HG03378 (cell line): ENCODE measurements at regions not wholly inside any gene's neighbourhood (a gene's known extent, or its start where the extent isn't known, plus 50 kb on each side); places are given as distances from the start of the nearest gene placed in this dataset.

Source experiments
- ATAC-seq: cut with Tn5 transposase; IDR thresholded peaks from one replicate; pipeline ENCODE4 v1.9.1; 2021; ENCODE audit warnings: mild to moderate bottlenecking, moderate library complexity; ENCODE audit not compliant: unreplicated experiment

GRCh38 chr3:161555320-161555719 is 58.7 kb downstream of the OTOL1 start:
- ATAC-seq: no peak

DNA sequence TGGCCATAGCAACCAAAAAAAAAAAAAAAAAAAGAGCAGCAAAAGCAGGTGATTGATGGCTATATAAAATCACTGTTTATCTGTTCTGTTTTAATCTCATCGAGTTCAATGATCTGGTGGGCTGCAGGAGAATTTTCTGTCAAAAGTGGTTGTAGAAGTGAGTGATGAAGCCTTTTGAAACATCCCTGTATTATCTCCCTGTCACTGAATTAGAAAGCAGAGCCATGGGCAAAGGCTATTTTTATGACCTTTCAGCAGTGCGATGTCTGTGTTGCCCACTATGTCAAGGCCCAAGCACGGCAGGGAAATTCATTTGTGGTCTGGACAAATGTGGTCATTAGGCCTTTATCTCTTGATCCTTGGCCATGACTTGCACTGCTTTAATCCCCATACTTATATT is 59.9 kb downstream of the OTOL1 start:
- no peak for ATAC-seq

GRCh38 chr3:161556941-161557340 is 60.3 kb downstream of the OTOL1 start:
- ATAC-seq: no peak

GRCh38 chr3:161557445-161558150 is 61.0 kb downstream of the OTOL1 start:
- ATAC-seq: no peak

DNA sequence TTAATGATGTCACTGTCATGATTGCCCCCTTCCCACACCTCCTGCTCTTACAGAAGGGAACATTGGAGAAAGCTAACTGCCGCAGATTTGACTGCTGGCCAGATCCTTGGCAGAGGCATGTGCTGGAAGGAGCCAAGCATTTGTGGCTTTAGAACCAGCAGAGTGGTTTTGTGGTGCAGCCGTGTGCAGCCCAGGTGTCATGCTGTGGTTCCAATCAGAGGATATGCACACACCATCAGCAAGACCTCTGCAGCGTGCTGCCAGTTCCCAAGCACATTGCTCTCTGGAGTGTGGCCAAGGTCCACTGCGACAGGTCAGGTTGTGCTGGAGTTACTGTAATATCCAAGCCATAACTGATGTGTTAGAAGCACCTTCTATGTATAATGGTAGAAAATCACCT is 61.6 kb downstream of the OTOL1 start:
- no peak for ATAC-seq

DNA sequence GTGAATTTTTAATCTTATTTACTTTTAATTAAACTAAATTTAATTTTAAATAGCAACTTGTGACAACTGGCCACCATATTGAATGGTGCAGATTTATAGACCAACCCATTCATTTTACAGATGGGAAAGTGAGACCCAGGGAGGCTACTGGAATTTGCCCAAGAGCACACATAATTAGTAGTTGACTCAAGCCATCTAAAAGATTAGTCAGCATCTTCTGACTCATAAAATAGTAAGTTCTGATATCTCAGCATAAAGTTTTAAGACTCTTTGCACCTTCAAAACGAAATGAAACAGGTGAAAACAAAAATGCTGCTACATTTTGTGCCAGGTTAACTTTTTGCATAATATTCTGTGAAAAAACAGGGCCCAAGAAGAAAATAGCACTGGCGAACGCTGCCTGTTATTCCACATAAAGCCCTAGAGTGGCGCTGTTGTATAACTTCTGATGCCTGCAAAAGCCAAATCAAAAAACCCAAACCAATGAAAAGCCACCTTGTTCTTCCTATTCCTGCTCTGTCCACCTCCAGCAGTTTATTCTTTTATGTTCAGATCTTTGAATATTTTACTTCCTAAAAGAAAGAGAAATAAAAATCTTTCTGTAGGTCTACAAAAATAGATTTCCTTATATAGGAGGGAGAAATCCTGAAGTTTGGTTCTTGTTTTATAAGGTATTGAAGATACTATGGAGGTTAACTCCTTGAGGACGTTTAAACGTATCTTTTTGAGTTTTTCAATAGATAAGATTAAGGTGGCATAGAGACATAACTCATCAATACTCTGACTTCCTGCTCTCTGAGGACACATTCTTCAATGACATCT is 62.8 kb downstream of the OTOL1 start:
- ATAC-seq: no peak

- ATAC-seq: peak; percentile 53
These were observed 63.5 kb downstream of the OTOL1 start for GRCh38 chr3:161560008-161560637.

DNA sequence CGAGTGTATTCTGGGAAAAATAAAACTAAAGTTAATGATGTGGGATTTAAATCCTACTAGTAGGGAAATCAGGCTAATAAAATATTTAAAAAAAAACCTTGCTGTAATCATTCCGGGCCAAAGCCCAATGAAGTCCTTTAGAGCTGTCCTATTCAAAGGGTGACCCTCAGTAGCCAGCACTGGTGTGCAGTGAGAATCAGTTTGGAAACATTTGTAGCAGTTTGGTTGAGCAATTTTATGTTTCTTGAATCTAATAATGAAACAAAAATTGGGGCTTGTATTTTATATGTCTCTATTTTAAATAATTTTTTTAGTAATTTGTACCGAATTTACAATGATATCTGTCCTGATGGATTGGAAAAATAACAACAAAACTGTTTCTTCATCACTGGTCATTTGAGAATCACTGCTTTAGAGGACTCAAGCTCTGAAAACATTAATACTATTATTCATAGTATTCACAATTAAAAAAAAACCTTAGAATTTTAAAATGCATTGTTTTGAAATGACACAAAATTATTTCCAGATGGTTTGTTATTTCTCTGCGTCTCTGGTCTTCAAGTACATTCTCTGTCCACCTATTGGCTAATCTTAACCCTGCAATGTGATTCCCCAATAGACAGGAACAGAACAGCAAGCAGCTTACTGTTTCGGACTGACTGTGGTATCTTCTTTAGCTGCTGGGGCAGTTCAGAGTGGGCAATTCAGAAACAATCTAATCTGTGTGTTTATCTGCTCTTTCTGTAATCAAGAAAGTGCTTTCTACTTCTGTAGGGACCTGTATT is 71.2 kb downstream of the OTOL1 start:
- no peak for ATAC-seq

DNA sequence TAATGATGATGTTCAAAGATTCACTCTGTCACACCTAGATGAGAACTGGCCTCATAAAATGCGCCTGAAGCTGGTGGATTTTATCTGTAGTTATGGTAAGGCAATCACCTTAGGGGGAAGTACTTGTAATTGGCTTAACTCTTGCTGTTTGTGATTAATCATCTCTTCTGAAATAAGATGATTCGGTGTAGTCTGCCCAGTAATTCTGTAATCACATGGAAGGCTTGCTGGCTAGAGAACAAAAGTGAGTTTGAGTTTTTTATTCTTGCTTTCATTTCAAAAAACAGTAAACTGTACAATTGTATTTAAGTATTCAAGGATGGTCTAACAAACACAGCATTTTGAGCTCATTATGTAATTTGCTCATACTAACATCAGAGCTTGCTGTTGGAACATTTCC is 72.1 kb downstream of the OTOL1 start:
- ATAC-seq: no peak

- no peak for ATAC-seq
These were observed 75.3 kb downstream of the OTOL1 start for GRCh38 chr3:161571951-161572350.

DNA sequence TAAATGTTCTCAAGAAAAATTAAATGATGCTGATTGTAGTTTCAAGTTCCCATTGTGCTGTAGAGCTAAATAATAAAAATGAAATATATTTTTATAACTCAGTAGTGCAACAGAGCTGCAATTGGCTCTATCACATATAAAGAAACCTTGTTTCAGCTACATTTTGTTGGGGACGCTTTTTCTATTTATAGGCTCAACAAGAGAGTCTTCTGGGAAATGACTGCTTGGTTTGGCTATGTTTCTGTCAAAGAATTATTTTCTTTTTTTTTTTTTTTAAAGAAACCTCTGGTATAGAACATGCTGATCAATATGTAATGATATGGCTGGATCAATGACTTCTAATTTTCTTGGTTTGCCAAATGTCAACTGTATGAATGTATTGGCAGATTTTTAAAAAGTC is 76.5 kb downstream of the OTOL1 start:
- ATAC-seq: no peak

- no peak for ATAC-seq
These were observed 79.3 kb downstream of the OTOL1 start for GRCh38 chr3:161575901-161576300.

- no peak for ATAC-seq
These were observed 79.7 kb downstream of the OTOL1 start for GRCh38 chr3:161576311-161576710.

- ATAC-seq: no peak
These were observed 80.3 kb downstream of the OTOL1 start for GRCh38 chr3:161576714-161577510.

GRCh38 chr3:161577662-161578061 is 81.1 kb downstream of the OTOL1 start:
- ATAC-seq: no peak

DNA sequence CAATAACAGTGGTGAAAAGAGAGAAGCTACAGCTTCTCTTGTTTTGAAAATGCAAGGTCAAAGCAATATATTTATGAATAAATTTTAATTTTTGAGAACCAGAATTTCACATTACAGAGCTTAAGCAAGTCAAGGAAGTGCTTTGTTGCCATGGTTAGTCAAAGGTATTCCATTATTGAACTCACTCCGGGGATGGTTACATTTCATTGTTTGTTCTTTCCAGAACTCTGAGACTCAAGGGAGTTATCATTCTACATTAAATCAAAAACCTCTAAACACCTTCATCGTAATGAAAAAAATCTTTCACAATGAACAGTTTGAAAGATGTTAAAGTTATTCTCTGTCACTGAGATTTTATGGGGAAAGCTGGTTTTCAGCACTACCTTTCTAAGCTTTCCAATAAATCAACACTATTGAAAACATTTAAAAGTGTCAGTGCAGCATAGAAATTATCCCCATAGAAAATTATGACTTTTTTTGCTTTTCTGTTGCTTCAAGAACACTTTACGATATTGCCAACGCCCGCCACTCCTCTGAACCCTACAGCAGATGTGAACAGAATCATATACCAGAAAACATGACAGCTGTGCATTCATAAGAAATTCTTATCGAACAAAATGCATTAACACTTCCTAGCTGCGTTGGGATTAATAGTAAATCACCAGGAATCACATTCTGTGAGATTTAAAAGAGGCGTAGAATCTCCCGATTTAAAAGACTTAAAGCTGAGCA is 83.0 kb downstream of the OTOL1 start:
- no peak for ATAC-seq

GRCh38 chr3:161585922-161586321 is 89.3 kb downstream of the OTOL1 start:
- no peak for ATAC-seq

DNA sequence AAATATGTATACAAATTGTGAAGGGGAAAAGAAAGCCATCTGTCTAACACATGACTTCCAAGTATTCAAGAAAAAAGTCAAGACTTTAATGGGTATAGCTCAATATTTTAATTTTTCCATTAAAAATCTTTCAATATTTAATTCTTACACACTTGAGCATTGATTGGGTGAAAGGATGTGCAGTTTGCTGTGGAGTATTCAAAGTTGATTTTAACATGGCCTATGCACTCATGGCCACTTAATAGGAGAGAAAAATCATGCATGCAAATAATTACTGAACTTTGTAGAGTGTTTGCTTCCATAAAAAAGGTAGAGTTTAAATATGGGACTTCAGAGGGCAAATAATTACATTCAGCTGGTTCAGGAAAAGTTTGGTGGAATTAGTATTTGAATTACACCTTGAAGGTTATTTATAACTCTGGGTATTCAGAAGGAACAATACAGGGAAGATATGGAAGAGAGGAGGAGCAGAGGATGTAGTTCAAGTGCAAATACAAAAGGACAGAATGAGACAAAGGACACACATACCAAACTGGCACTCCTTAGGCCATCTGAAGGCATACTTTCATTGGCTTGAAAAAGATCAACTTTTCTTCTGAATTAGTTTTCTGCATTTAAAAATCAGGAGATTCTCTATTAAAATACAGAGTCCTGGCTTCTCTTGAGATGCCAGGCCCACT is 90.1 kb downstream of the OTOL1 start:
- ATAC-seq: no peak

DNA sequence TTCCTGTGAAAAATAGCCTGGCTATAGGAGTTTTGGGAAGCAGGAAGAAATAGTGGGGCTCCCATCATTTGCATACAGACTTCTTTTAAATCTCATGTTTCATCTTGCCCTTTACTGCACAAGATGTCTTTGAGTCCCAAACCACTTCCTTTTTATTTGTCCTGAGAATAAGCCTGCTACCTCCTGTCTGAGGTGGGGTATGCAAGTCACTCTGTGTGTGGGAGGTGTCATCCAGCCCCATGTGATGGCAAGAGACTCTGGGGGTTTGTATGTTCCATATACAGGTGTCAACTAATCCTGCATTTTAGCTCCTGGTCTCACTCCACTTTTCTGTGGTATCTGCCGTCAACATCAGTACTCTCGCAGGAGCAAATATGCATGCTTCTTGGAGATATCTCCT is 102.0 kb downstream of the OTOL1 start:
- no peak for ATAC-seq
